ENCODE measurements at regions not wholly inside any gene's neighbourhood (a gene's known extent, or its start where the extent isn't known, plus 50 kb on each side); places are given as distances from the start of the nearest gene placed in this dataset.
A peak's percentile ranks its signal among the peaks of the same experiment; 100 is the strongest.
"Not testable (repeated sequence)": the region's sequence is repeated elsewhere in the genome, so short reads cannot be mapped to it uniquely, and the experiment has no call there.

DNA sequence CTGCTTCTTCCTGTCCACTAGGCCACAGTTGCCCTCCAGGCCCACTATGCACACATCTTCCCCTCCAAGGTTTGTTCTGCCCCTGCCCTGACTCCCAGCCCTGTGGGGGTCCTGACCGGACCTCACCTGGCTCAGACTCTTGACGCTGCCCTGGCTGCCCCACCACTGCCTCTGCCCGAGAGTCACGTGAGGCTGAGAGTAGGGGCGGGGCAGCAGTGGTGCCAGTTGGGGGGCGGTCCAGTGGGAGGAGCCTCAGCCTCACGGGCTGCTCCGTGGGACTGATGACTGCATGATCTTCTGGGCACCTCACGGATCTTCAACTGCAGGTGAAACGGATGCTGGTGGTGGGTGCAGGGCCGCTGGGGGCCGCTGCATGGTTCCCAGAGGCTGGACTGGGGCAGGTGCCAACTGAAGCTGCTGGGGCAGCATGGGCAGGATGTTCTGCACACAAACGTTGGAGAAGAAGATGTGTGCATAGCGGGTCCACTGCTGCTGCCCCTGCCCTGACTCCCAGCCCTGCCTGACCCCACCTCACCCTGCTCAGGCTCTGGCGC is 77.6 kb downstream of the HHIPL2 start:
- DNase-seq, result not testable (repeated sequence)

DNA sequence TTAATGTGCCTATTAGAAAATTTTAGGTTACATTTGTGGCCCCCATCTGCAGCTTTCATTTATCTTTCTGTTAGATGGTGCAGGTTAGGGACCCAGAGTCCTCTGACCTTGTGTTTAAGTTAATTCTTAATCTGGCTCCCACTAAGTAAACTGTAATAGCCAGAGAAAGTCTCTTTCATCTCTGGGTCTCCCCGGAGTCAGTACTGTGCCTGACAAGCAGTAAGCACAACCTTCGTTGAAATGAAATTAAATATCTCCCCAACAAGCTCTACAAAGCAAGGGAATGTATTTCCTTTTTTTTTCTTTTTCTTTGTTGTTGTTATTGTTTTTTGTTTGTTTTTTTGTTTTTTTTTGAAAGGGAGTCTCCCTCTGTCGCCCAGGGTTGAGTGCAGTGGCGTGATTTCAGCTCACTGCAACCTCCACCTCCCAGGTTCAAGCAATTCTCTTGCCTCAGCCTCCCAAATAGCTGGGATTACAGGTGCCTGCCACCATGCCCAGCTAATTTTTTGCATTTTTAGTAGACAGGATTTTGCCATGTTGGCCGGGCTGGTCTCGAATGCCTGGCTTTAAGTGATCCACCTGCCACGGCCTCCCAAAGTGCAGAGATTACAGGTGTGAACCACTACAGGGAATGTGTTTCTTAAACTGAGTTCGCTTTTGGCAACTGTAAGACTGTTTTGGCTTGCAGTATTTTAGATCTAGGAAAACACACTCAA is 81.6 kb downstream of the HHIPL2 start:
- DNase-seq, result no peak

- DNase-seq, result peak; percentile 59
Measured at GRCh38 chr1:222465211-222466041, 82.5 kb downstream of the HHIPL2 start.

DNA sequence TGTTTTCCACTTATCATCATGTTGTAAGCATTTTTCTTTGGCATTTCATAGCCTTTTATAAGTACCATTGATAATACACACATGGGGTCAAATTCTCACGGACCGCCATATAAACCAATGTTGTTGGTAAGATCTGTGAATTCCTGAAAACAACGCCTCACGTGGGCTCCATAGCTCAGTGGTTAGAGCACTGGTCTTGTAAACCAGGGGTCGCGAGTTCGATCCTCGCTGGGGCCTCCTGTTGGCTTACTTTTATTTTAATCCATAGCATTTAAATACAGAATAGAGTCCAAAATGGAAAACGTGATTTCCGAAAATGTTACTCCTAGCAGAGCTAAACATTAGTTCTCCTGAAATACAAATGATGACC is 83.1 kb downstream of the HHIPL2 start:
- peak; percentile 48 for DNase-seq

DNA sequence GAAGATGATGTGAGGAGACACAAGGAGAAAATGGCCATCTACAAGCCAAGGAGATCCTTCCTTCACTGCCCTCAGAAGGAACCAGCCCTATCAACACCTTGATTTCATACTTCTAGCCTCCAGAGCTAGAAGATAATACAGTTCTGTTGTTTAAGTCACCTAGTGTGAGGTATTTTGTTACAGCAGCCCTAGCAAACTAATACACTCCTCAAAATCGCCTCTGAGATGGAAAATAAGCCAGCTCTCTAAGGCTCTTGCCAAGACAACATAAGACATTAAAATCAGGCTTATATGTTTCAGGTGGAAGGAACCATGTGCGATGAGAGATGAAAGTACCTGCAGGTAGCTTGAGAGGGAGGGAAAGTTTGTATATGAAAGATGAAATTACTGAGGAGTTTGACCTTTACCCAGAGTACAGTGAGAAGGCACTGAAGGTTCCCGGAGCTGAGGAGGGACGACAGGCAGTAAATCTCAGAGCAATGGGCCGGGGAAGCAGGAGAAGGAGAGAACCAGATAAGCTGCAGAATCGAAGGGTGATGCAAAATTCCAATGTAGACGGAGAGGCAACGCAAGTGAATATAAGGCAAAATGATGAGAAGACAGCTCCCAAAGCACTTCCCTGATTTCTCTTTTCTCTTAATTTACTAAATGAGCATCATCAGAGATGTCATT is 84.7 kb downstream of the HHIPL2 start:
- no peak for DNase-seq

DNA sequence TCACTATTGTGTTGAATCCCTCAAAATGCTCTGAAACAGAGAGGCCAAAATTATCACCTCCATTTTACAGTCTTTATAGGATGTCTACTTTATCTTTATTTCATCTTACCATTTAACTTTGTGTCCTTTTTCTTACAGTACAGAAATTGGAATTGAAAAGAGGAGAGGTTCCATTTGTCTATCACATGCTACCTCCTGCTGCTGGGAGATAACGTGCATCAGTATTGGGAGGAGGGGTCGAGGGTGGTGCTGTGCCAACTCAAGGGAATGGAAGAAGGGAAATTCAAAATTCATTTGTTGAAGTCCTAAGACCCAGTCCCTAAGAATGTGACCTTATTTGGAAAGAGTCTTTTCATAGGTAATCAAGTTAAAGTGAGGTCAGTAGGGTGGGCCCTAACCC is 85.3 kb downstream of the HHIPL2 start:
- no peak for DNase-seq

DNA sequence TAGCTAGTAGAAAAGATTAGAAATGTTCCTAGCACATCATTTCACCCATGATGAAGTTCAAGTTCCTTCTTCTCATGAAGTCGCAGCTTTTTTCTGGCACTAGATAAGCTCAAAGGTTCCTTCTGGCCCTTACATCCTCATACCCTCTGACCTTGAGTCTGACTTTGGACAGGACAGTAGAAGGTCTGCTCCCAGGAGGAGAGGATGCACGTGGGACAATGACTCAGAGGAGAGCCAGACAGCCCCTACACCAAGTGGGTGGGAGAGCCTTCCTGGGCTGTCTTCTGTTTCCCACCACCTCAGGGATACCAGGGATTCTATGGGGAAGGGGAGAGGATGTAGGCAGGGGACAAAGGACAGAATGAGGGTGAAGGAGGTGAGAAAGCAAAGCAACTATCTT is 86.0 kb downstream of the HHIPL2 start:
- no peak for DNase-seq

DNA sequence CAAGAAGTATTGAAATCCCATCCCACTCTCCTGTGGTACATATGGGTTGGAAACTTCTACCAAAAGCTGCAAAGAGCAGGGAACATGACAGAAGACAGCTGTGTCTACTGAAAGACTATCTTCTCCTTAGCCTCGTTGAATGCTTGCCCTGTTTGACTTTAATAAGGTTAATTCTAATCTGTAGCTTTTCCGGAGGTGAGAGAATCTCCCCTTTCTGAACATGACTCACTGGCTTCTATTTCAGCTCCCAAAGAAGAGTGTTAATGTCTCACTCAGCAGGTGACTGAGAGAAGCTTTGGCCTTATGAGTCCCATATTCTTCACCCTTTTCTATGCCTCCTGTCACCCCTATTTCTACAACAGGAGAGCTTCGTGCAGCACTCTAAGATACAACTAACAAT is 88.3 kb downstream of the HHIPL2 start:
- no peak for DNase-seq

- no peak for DNase-seq
Measured at GRCh38 chr1:222457513-222457912, 90.4 kb downstream of the HHIPL2 start.

DNA sequence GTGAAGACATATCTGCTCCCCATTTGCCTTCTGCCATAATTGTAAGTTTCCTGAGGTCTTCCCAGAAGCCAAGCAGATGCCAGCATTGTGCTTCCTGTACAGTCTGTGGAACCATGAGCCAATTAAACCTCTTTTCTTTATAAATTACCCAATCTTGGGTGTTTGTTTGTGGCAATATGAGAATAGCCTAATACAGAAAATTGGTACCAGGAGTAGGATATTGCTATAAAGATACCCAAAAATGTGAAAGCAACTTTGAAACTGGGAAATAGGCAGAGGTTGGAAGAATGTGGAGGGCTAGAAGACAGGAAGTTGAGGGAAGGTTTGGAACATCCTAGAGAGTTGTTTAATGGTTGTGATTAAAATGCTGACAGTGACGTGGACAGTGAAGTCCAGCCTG is 90.8 kb downstream of the HHIPL2 start:
- no peak for DNase-seq

DNA sequence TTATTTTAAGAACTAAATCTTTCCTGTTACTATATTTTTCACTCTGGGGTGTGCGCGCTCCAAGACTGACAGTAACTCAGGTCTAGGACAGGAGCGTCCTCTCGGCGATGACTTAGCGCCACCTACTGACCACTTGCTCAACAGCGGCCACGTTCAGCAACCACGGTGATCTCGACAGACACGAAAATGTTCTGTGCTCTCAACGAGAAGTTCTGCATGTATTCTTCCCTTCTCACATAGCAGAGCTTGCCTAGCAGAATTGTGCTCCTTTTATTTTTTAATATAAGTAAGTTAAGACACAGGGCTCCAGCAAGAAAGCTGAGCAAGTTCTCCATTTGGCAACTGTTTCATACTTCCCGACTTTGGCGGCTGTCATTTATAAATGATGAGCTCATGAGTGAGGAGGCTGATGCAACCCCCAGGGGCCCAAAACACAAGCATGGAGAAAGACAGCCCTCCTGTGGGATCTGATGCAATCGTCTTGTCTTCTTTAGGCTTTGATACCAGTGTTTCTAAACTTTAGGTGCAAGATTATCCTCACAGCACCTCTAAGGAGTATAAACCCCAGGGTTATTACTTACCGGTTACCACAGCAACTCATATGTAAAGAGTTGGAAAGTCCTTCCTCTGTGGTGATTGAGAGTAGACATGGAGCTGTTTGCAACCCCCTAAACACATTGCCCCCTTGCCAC is 92.6 kb downstream of the HHIPL2 start:
- DNase-seq, result peak; percentile 85

GRCh38 chr1:222454782-222455181 is 93.1 kb downstream of the HHIPL2 start:
- no peak for DNase-seq

DNA sequence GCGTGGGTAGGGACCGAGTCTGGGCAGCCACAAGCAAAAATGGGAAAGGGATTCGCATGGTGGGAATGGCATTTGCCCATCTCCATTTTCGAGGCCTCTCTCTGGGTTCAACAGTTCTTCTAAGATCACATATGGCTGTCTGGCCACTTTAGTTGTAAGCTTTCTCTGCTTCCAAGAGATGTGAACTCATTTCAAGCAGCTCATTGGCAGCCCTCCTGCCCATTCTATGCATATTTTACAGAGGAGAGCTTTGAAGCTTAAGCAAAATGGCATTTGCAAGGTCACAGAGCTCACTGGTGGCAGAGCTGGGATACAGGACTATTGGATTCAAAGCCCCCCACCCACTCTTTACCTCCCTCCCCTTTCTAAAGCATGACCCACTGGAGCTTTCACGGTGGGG is 93.7 kb downstream of the HHIPL2 start:
- DNase-seq, result no peak

- no peak for DNase-seq
Measured at GRCh38 chr1:222452031-222452430, 95.9 kb downstream of the HHIPL2 start.

- DNase-seq, result no peak
Measured at GRCh38 chr1:222443566-222443965, 104.3 kb downstream of the HHIPL2 start.

DNA sequence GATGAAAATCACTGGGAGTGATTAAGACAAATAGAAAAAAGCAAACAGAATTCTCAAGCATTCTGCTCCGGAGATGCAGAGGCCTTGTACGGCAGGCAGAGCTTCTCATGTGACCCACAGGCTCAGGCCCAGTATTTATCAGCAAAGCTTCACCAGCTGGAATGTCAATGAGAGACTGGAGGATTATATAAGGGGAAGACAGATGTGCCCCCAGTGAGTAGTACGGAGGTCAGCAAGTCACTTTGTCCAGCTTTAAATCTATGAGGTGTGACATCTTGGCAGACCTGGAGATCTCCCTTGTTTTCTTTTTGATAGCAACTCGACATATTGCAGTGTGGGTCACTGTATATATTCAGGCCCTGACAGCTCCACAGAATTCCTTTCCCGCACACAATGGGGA is 106.8 kb downstream of the HHIPL2 start:
- DNase-seq, result no peak

DNA sequence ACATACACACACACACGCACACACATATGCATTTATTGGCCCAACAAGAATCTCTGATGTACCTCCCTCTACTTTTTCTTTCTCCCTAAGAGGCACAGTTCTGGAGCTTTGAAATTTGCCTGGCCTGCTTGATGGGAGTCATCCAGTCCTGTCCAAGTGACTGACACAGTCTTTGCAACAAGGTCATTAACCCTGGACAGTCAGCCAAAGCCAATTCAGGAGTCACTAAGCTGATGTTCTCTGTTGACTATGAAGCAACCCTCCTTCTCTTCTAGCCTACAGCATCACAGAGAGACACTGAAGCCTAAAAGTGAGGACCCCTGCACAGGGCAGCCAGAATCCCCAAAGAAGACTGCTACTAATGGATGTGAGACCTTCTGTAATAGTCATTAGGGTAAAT is 123.1 kb downstream of the HHIPL2 start:
- no peak for DNase-seq

- DNase-seq, result no peak
Measured at GRCh38 chr1:222421380-222421779, 126.5 kb downstream of the HHIPL2 start.

DNA sequence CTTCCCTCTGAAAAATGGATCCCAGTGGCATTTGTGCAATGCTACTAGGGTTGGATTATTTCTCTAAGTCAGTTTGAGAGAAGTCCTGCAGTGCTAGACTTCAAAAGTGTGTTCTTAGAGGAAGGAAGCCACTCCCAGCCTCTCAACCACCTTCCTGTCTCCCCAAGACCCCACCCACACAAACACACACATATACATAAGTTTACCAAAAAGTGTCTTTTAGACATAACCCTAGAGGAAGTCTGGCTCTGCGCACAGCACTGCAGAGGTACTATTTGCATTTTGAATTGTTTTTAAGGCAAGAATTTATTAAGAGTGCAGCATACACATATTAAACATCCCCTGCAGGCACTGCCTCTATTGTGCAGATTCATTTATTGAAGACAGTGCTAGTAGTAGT is 127.3 kb downstream of the HHIPL2 start:
- peak; percentile 47 for DNase-seq

GRCh38 chr1:222418654-222419053 is 129.2 kb downstream of the HHIPL2 start:
- no peak for DNase-seq

- no peak for DNase-seq
Measured at GRCh38 chr1:222417264-222417663, 130.6 kb downstream of the HHIPL2 start.

DNA sequence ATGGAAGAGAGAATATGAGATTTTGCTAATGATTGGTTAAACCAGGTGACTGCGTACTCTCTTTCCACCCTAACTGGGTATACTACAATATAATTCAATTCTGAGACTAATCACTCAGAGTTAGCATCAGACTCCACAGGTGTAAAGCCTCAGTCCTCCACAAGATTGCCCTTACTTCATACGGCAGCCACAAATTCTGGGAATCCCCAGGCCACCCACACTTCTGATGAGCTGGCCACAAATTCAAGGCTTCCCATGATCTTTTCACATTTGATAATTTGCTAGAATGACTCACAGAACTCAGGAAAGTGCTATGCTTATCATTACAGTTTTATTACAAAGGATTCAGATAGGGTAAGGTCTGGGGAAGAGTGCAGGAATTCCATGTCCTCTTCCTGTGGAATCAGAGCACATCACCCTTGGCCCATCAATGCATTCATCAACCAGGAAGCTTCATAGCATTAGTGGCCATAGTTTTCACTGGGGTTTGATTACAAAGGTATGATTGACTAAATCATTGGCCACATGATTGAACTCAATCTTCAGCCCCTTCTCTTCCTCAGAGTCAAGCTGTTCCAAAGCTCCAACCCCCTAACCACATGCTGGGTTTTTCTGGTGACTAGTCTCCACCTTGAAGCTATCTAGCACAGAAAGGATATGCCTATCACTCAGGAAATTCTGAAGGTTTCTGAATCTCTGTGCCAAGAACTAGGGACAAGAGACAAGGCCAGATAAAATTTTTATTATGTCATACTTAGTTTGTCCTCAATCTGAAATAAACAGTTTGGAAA is 131.7 kb downstream of the HHIPL2 start:
- no peak for DNase-seq
